HFF-Myc (cell line): ENCODE measurements at regions not wholly inside any gene's neighbourhood (a gene's known extent, or its start where the extent isn't known, plus 50 kb on each side); places are given as distances from the start of the nearest gene placed in this dataset.

Source experiments
- DNase-seq: peaks from one replicate; pipeline ENCODE4 v3.0.0-alpha.2; 2011; ENCODE audit warnings: low read depth; ENCODE audit errors: extremely low read depth
- H3K4me3 ChIP-seq: replicated peaks from 2 replicates; pipeline ENCODE4 v1.5.1; 2011; ENCODE audit warnings: low read depth, mild to moderate bottlenecking, control low read depth, low read length
- TF ChIP-seq, protein P1 (sequence below): IDR thresholded peaks from 2 replicates; pipeline ENCODE4 v1.5.1; 2012; ENCODE audit warnings: mild to moderate bottlenecking, low read depth, low read length, control low read depth; ENCODE audit errors: missing control alignments

DNA sequence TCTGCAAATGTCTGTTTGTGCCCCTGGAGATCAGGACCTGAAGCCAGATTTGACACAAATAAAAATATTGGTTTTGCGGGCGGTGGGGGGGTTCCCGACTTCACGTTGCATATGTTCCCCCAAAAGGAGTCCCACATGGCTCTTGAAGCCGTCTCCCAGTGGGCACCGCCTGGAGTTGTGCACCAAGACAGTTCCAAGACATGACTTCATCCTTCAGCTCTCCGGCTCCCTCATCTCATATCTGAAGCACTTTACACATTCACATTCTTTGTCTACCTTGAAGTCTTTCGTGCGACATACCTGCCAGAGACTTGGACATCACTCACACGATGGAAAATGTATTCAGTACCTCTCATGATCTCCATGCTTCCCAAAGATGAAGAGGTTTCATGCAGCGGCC lies 362.8 kb upstream of the FOXK1 start:
- TF ChIP-seq, protein P1, sequence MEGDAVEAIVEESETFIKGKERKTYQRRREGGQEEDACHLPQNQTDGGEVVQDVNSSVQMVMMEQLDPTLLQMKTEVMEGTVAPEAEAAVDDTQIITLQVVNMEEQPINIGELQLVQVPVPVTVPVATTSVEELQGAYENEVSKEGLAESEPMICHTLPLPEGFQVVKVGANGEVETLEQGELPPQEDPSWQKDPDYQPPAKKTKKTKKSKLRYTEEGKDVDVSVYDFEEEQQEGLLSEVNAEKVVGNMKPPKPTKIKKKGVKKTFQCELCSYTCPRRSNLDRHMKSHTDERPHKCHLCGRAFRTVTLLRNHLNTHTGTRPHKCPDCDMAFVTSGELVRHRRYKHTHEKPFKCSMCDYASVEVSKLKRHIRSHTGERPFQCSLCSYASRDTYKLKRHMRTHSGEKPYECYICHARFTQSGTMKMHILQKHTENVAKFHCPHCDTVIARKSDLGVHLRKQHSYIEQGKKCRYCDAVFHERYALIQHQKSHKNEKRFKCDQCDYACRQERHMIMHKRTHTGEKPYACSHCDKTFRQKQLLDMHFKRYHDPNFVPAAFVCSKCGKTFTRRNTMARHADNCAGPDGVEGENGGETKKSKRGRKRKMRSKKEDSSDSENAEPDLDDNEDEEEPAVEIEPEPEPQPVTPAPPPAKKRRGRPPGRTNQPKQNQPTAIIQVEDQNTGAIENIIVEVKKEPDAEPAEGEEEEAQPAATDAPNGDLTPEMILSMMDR = no peak
- no peak for DNase-seq

GRCh38 chr7:4325732-4326131 lies 356.4 kb upstream of the FOXK1 start:
- TF ChIP-seq, protein P1 = no peak
- H3K4me3 ChIP-seq = no peak overlapping the region
- DNase-seq = no peak

More for the DNA sequence above, 362.8 kb upstream of the FOXK1 start:
- no peak overlapping the region for H3K4me3 ChIP-seq

DNA sequence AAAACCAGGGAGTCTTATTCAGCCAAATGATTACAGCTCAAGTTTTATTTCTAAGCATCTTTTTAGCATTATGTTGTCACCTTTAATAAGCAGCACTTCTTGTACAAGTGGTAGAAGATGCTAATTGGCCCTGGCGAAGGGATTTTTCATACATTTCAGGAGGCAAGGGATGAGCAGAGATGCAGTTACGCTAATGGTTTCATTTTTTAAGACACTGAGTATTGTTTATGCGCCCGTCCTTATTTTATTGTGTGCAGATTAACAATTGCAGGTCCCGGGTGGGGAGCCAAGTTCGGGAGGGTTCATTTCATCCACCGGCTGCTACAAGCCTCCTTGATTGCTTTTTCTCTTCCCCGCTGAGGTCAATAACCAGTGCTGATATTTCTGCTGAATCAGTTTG lies 350.4 kb upstream of the FOXK1 start:
- TF ChIP-seq, protein P1 = no peak
- H3K4me3 ChIP-seq = no peak overlapping the region
- no peak for DNase-seq

GRCh38 chr7:4338556-4338955 lies 343.5 kb upstream of the FOXK1 start:
- no peak for DNase-seq
- TF ChIP-seq, protein P1 = no peak
- no peak overlapping the region for H3K4me3 ChIP-seq

GRCh38 chr7:4343272-4344247 lies 338.5 kb upstream of the FOXK1 start:
- DNase-seq = no peak
- H3K4me3 ChIP-seq = no peak overlapping the region
- TF ChIP-seq, protein P1 = no peak

DNA sequence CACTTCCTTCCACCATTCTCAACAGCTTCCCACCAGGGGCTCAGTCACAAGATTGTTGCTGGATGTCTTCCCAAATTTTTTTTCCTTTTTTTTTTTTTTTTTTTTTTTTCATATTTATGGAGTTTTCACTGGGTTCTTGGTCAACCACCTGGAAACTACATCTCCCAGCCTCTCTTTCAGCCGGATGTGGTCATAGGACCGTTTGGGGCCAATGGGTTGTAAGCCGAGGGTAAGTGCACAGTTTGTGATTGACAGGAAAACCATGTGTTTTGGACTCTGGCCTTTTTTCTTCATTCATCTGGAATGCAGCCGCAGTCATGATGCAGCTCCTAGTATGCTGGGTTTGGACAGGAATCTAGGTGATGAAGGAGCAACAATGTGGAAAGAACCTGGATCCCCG lies 337.1 kb upstream of the FOXK1 start:
- DNase-seq = no peak
- TF ChIP-seq, protein P1 = no peak
- no peak overlapping the region for H3K4me3 ChIP-seq
